Chondrocyte (in vitro differentiated cells): ENCODE measurements at regions not wholly inside any gene's neighbourhood (a gene's known extent, or its start where the extent isn't known, plus 50 kb on each side); places are given as distances from the start of the nearest gene placed in this dataset.

Experiments
- DNase-seq: peaks from one replicate; pipeline ENCODE4 v3.0.0; 2021; ENCODE audit warnings: mixed read lengths, low spot score
- H3K27ac Mint-ChIP-seq: one replicate; pipeline ENCODE4 v1.8.0; 2021; ENCODE audit warnings: mild to moderate bottlenecking, moderate library complexity, mixed read lengths; ENCODE audit not compliant: unreplicated experiment
- H3K27me3 Mint-ChIP-seq: 2 replicates; pipeline ENCODE4 v1.8.0; 2021; ENCODE audit warnings: low read depth, mixed read lengths
- H3K36me3 Mint-ChIP-seq: 2 replicates; pipeline ENCODE4 v1.8.0; 2021; ENCODE audit warnings: low read depth, mixed read lengths
- H3K4me1 Mint-ChIP-seq: 2 replicates; pipeline ENCODE4 v1.8.0; 2021; ENCODE audit warnings: low read depth, mild to moderate bottlenecking, mixed read lengths
- H3K4me3 Mint-ChIP-seq: one replicate; pipeline ENCODE4 v1.8.0; 2021; ENCODE audit warnings: mild to moderate bottlenecking, moderate library complexity, mixed read lengths; ENCODE audit not compliant: unreplicated experiment
- H3K9me3 Mint-ChIP-seq: 2 replicates; pipeline ENCODE4 v1.8.0; 2021; ENCODE audit warnings: low read depth, mixed read lengths
- TF ChIP-seq, protein P1 (sequence below): fragments of 200-600 bp; sonication (generic); IDR thresholded peaks from 2 replicates; pipeline ENCODE4 v1.5.0; 2021; ENCODE audit warnings: antibody characterized with exemption, mild to moderate bottlenecking, moderate library complexity

DNA sequence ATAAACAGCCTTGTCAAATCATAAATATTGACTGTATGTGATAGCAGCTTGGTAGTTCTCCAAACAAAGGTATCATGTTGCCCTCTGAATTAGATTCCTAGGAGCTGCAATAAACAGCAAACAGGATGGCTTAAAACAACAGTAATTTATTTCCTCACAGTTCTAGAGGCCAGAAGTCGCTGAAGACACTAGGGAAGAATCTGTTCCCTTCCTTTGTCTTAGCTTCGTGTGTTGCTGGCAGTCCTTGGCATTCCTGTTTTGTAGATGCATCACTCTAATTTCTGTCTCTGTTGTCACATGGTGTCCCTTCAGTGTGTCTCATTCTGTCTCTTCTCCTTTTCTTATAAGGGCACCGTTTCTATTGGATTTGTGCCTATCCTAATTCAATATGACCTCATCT is 679.3 kb downstream of the OTOL1 start:
- TF ChIP-seq, protein P1, sequence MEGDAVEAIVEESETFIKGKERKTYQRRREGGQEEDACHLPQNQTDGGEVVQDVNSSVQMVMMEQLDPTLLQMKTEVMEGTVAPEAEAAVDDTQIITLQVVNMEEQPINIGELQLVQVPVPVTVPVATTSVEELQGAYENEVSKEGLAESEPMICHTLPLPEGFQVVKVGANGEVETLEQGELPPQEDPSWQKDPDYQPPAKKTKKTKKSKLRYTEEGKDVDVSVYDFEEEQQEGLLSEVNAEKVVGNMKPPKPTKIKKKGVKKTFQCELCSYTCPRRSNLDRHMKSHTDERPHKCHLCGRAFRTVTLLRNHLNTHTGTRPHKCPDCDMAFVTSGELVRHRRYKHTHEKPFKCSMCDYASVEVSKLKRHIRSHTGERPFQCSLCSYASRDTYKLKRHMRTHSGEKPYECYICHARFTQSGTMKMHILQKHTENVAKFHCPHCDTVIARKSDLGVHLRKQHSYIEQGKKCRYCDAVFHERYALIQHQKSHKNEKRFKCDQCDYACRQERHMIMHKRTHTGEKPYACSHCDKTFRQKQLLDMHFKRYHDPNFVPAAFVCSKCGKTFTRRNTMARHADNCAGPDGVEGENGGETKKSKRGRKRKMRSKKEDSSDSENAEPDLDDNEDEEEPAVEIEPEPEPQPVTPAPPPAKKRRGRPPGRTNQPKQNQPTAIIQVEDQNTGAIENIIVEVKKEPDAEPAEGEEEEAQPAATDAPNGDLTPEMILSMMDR = no peak
- peaks cover 16% of the 10 kb centered on the region for H3K9me3 Mint-ChIP-seq
- no peak overlapping the region for H3K27ac Mint-ChIP-seq
- no peak for DNase-seq
- H3K4me1 Mint-ChIP-seq = no peaks in the 10 kb centered on the region
- no peak overlapping the region for H3K4me3 Mint-ChIP-seq
- peaks cover 2% of the 10 kb centered on the region for H3K36me3 Mint-ChIP-seq
- H3K27me3 Mint-ChIP-seq = no peaks in the 10 kb centered on the region

GRCh38 chr3:162183440-162183839 is 686.8 kb downstream of the OTOL1 start:
- Mint-ChIP-seq H3K27me3 (no peaks in the 10 kb centered on the region), H3K36me3 (no peaks in the 10 kb centered on the region)
- no peak for DNase-seq

GRCh38 chr3:162192340-162193029 is 695.9 kb downstream of the OTOL1 start:
- H3K27me3 Mint-ChIP-seq = no peaks in the 10 kb centered on the region
- no peak for DNase-seq
- TF ChIP-seq, protein P1 = no peak
- peaks cover 11% of the 10 kb centered on the region for H3K9me3 Mint-ChIP-seq
- H3K4me3 Mint-ChIP-seq = no peak overlapping the region
- peaks cover 4% of the 10 kb centered on the region for H3K36me3 Mint-ChIP-seq
- no peak overlapping the region for H3K27ac Mint-ChIP-seq
- peaks cover 11% of the 10 kb centered on the region for H3K4me1 Mint-ChIP-seq

More at GRCh38 chr3:162183440-162183839, 686.8 kb downstream of the OTOL1 start:
- TF ChIP-seq, protein P1 = no peak
- Mint-ChIP-seq H3K4me3 (no peak overlapping the region), H3K27ac (no peak overlapping the region), H3K4me1 (no peaks in the 10 kb centered on the region), H3K9me3 (peaks cover 8% of the 10 kb centered on the region)

- Mint-ChIP-seq H3K36me3 (peaks cover 4% of the 10 kb centered on the region), H3K4me1 (peaks cover 11% of the 10 kb centered on the region), H3K27me3 (no peaks in the 10 kb centered on the region), H3K4me3 (no peak overlapping the region), H3K9me3 (peaks cover 11% of the 10 kb centered on the region), H3K27ac (no peak overlapping the region)
- no peak for DNase-seq
- TF ChIP-seq, protein P1 = no peak
These were observed 696.8 kb downstream of the OTOL1 start for GRCh38 chr3:162193148-162194095.

- Mint-ChIP-seq H3K36me3 (peaks cover 1% of the 10 kb centered on the region), H3K27me3 (no peaks in the 10 kb centered on the region), H3K9me3 (peaks cover 2% of the 10 kb centered on the region), H3K4me3 (no peak overlapping the region), H3K4me1 (peaks cover 11% of the 10 kb centered on the region), H3K27ac (no peak overlapping the region)
- TF ChIP-seq, protein P1 = no peak
- no peak for DNase-seq
These were observed 698.5 kb downstream of the OTOL1 start for GRCh38 chr3:162195147-162195546.
